Neural cell (in vitro differentiated cells): ENCODE measurements at regions not wholly inside any gene's neighbourhood (a gene's known extent, or its start where the extent isn't known, plus 50 kb on each side); places are given as distances from the start of the nearest gene placed in this dataset.

Experiments
- CTCF ChIP-seq: fragments of 450-650 bp; IDR thresholded peaks from 2 replicates; pipeline ENCODE4 v1.5.1; 2014; ENCODE audit warnings: antibody characterized with exemption, mild to moderate bottlenecking, moderate library complexity; ENCODE audit not compliant: poor library complexity, severe bottlenecking
- EP300 ChIP-seq: fragments of 450-650 bp; conservative IDR thresholded peaks from 2 replicates; pipeline ENCODE4 v1.6.1; 2014; ENCODE audit warnings: antibody characterized with exemption, mild to moderate bottlenecking, moderate library complexity; ENCODE audit not compliant: poor library complexity, severe bottlenecking
- POLR2AphosphoS5 ChIP-seq: IDR thresholded peaks from 2 replicates; pipeline ENCODE4 v1.6.1; 2012
- RAD21 ChIP-seq: fragments of 450-650 bp; conservative IDR thresholded peaks from 2 replicates; pipeline ENCODE4 v1.6.1; 2014; ENCODE audit warnings: antibody characterized with exemption, mild to moderate bottlenecking, moderate library complexity

GRCh38 chr1:195733408-195733807, 874.8 kb downstream of the KCNT2 start:
- TF ChIP-seq EP300 (no peak), CTCF (no peak), RAD21 (no peak), POLR2AphosphoS5 (no peak)
